GM21367 (cell line): ENCODE measurements at regions not wholly inside any gene's neighbourhood (a gene's known extent, or its start where the extent isn't known, plus 50 kb on each side); places are given as distances from the start of the nearest gene placed in this dataset.
"Not testable (repeated sequence)": the region's sequence is repeated elsewhere in the genome, so short reads cannot be mapped to it uniquely, and the experiment has no call there.

ENCODE experiments used
- ATAC-seq: cut with Tn5 transposase; IDR thresholded peaks from one replicate; pipeline ENCODE4 v1.9.1; 2021; ENCODE audit not compliant: unreplicated experiment

DNA sequence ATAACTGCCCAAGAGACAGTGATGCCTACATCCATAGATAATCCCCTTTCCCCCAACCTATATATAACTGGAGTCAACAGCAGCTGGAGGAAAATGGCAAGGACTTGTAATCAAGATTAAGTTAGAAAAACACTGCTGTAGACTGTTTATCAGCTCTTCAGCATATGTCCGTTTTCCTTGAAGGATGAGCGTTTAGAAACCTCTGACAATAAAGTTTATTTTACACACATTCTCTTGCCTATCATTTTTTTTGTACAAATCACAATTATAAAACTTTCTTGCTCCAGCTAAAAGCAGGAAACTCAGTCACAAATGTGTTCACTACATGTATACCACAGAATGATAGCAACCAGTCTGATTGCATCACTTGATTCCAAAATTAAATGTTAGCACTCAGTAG lies 50.8 kb downstream of the PPIAL4G start:
- ATAC-seq = not testable (repeated sequence)

DNA sequence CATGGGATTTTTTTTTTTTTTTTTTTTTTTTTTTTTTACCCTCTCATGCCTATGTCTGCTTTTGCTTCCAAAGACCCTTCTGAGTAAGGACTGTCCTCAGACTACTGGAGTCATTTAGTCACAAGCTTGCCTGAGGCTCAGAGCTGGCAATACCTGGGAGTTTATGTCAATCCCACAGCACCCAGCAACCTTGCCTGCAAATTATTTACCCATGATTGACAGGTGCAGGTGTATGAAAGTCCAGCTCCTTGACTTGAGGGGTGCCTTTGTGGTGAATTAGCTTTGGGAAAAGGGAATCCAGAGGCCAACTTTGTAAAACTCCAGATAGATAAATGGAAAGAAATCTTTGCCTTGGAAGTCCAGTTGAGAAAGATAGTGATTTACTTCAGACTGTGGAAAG lies 53.2 kb downstream of the PPIAL4G start:
- ATAC-seq = not testable (repeated sequence)

DNA sequence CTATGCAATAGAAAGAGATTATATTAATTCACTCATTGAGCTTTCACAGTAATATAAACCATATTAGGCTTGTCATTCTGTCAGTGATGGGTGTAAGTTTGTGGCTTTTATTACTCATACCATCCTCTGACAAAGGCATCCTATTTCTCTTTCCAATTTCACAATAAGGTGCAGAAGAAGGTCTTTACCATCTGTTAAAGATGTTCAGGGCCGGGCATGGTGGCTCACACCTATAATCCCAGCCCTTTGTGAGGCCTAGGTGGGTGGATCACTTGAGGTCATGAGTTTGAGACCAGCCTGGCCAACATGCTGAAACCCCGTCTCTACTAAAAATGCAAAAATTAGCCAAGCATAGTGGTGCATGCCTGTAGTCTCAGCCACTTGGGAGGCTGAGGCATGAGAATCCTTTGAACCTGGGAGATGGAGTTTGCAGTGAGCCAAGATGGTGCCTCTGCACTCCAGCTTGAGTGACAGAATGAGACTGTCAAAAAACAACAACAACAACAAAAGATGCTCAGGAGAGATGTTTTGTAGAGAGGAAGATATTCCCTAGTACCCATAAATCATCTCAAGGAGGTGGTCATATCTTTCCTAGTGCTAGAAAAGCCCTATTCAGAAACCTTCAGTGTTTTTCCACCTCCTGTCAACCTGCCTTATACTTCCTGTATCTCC lies 56.0 kb downstream of the PPIAL4G start:
- ATAC-seq = not testable (repeated sequence)

DNA sequence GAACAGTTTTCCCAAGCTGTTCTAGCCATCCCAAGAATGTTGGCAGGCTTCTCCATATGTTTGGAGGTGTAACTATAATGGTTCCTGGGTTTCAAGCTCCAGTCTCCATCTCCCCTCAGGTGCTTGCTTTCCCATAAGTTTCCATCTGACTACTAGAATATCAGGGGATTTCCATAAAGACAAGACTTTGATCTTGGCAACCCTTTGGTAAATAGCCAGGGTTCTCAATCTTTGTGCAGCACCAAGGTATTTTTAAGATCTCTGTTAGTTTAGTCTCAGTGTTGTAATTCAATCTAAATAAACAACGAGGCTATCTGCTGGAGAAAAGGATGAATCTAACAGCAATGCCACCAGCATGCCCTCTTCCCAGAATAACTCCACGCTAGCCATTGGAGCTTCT lies 56.7 kb downstream of the PPIAL4G start:
- not testable (repeated sequence) for ATAC-seq

DNA sequence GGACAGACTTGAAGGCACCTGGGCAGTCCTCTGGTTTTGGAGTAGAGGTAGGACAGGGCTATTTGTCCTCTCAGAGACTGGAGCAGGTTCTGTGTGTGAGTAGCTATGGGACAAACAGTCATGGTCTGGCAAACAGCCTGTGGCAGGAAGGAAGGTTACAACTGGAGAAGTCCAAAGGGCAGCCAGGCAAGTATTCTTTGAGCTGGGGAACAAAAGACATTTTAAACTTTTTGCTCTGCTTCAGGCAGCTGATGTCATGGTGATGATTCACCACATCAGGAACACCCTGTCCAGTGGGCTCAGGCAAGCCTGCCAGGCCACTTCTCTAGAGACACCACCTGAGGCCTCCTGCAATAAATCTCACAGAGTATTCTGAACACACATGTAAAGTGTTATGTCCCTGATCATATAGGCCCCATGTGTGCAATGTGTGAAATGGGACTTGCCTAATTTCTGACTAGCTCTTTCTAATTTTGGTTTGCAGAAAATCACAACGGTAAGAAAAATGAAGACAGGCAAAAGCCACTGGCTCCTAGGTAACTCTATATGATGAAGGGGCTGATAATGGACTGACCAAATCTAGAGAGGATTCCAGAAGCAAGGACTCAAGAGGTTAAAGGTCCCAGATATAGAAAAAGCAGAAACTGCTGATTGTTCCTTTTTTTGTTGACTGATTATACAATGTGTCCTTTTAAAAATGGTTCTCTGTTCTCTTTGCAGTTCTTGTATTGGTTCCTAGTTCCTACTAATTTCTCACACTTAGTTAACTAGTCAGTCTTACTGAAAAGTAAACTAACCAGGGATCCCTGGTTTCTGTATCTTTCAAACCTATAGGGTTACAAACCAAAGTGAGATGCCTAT lies 58.7 kb downstream of the PPIAL4G start:
- ATAC-seq = not testable (repeated sequence)

DNA sequence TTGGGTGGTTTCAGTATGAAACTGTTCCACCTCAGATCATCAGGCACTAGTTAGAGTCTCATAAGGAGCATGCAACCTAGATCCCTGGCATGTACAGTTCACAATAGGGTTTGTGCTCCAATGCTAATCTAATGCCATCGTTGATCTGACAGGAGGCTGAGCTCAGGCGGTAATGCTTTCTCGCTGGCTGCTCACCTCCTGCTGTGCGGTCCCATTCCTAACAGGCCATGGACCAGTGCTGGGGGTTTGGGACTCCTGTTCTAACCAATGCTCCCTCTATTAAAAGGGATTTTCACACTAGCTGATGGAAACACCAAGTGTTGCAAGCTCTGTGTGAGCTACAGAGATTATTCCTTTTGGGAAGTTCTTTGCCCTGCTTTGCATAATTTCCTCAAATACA lies 60.2 kb downstream of the PPIAL4G start:
- ATAC-seq = not testable (repeated sequence)

DNA sequence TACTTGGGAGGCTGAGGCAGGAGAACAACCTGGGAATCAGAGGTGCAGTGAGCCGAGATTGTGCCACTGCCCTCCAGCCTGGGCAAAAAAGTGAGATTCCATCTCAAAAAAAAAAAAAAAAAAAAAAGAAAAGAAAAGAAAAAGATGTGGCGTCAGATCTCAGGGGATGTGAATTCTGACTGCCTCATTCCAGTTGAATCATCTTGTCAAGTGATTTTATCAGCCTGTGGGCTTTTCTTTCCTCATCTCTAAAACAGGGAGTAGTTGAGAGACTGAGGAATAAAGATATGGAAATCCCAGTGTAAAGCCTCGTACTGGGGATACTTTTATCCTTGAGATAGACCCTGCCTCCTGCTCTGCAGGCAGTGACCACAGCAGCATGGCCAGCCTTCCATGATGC lies 65.9 kb downstream of the PPIAL4G start:
- ATAC-seq = not testable (repeated sequence)

DNA sequence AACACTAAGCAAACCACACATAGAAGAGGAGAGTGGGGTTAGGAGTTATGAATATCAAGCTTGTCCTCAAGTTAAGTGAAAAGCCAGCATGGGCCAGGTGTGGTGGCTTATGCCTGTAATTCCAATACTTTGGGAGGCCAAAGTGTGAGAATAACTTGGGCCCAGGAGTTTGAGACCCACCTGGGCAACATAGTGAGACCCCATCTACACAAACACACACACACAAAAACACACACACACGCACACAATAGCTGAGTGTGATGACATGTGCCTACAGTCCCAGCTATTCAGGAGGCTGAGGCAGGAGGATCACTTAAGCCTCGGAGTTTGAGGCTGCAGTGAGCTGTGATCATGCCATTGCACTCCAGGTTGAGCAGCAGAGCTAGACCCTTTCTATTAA lies 69.7 kb downstream of the PPIAL4G start:
- not testable (repeated sequence) for ATAC-seq

DNA sequence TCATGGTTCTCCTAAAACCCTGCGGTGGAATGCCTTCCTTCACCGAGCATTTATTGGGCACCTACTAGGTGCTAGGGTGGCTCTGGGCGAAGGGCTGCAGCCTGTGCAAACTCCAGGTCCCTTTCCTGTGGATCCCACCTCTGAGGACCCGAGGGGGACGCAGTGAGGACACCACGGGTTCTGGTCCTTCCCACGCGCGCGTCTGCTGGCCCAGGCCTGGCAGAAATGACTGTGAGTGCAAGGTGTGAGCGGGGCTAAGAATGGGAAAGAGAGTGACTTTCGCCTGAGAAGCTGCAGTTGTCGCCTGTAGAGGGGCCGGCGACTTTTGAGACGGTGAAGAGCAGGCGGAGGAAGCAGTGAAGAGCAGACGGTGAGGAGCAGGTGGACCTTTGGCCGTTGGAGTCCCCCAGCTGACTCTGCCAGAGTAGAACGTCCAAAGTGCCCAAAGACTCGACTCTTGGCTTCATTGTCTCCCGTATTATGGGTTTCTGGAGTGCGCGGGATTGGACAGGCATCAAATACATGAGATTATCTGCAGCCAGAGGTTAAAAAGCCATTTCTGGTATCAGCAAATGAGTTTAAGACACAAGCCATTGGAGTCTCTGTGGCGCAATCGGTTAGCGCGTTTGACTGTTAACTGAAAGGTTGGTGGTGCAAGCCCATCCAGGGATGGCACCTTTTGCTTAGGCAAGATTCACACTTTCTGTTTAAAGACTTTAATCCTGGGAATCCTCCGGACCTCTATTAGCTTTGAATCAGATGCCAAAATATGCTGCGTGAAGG lies 78.1 kb downstream of the PPIAL4G start:
- ATAC-seq = not testable (repeated sequence)

DNA sequence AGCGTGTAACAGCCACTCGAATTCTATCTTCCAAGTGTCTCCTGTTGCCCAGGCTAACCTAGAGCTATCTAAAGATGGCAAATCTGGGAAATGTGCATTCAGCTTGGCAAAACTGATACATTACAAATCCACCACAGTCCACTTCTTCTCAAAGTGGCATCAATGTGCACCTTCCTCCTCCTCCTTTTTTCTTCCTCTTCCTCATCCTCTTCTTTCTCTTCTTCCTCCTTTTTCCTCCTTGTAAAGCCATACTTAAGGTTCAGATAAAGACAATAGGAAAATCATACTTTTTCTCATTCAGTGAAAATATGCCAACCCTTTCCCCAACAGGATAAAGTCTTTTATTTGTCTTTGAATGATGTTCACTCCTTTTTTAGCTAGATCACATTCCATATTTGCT lies 79.2 kb downstream of the PPIAL4G start:
- not testable (repeated sequence) for ATAC-seq

DNA sequence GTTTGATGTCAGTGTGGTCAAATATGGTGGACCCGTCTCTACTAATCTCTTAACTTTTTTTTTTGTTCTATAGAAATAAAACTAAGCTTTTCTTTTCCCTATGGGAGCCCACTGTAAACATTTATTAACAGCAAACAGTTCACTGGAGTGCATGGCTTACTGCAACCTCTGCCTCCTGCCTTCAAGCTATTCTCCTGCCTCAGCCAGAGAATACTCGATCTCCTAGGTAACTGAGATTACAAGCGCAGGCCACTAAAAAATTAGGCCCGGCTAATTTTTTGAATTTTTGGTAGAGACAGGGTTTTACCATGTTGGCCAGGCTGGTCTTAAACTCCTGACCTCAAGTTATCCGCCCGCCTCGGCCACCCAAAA lies 80.0 kb downstream of the PPIAL4G start:
- ATAC-seq = not testable (repeated sequence)

DNA sequence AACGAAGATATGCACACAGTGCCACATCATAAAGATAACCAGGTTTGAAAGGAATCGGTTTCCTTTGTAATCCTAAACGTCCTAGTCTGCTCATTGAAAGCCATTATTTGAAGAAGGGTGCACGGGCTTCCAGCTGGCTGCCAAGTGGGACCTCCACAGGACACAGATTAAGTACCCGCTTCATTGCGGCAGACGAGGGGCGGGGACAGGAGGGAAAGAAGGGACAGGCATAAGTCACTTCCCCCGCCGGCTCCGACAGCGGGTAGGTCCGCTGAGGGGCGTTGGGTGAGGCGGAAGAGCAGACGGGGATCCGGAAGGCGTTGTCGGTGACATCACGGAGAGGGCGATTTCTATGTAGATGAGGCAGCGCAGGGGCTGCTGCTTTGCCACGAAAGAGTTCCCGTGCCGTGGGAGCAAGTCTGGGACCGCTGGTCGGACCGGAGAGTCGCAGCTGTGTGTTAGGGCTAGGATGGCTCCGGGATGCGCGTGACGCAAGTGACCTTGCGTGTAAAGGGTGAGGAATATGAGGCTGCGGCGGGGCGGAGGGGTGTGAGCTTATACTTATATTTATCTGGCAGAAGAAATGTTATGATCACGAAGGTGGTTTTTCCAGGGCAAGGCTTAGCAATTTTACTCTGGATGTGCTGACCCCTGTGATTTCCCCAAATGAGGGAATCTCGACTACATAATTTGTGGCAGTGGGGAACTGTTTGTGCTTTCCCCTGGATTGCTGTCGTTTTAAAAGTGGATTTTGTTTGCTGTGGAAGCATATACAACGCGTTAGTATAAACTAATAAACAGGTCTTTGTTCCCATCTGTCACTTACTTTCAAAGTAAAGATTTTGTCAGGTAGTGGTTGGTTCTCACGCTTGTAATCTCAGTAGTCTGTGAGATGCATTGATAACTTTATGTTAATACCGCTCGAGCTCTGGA lies 80.7 kb downstream of the PPIAL4G start:
- peak; percentile 91 for ATAC-seq

DNA sequence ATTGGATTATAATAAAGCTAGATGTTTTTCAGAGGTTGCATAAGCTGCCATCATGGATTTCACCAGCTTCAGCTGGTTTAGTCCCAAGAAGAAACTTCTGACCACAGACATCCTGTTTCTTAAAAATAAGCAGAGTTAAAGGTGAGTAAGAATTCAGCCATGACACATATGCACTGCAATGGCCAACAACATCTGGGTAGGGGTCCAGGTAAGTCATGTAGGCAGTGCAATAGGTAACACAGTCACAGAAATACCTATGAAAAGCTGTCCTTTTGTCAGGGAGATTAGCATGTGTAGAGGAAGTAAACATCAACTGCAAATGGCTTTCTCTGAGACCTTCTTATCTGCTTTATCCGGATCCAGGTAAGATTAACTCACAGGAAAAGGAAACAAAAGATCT lies 85.6 kb downstream of the PPIAL4G start:
- not testable (repeated sequence) for ATAC-seq

DNA sequence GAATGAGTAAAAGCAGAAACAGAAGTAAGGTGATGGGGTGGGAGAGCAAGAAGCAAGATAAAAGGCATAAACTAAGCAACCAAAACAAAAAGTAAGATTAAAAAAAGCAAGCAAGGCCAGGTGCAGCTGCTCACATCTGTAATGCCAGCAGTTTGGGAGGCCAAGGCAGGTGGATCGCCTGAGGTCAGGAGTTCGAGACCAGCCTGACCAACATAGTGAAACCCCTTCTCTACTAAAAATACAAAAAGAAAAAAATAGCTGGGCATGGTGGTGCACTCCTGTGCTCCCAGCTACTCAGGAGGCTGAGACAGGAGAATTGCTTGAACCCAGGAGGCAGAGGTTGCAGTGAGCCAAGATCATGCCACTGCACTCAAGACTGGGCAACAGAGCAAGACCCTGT lies 90.6 kb downstream of the PPIAL4G start:
- not testable (repeated sequence) for ATAC-seq

DNA sequence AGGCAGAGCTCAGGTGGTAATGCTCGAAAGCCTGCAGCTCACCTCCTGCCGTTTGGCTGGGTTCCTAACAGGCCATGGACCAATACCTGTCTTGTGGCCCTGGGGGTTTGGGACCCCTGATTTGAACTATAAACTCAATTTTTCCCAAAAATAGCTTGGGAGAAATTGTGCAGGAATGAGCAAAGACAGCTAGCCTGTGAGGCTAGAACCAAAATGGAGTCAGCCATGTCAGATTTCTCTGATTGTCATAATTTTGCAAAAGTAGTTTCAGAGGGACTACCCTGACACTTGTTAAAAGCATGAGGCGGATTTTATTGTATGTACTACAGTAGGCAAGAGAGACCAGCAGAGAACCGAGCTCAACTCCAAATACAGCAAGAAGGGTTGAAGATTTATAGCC lies 91.8 kb downstream of the PPIAL4G start:
- ATAC-seq = not testable (repeated sequence)

DNA sequence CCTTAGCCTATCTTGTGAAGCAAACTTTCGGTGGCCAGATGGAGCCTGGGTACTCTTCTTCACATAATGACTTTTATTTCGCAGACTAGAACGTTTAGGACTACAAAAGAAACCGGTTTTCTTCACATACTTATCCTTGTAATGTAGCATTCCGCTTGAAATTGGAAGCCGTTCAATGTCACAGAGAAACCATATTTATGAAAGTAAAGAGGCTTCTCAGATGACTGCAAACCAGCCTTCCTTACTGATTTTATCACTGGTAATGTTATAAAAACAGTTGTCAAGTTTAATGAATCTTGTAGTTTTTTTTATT lies 94.1 kb downstream of the PPIAL4G start:
- no peak for ATAC-seq

DNA sequence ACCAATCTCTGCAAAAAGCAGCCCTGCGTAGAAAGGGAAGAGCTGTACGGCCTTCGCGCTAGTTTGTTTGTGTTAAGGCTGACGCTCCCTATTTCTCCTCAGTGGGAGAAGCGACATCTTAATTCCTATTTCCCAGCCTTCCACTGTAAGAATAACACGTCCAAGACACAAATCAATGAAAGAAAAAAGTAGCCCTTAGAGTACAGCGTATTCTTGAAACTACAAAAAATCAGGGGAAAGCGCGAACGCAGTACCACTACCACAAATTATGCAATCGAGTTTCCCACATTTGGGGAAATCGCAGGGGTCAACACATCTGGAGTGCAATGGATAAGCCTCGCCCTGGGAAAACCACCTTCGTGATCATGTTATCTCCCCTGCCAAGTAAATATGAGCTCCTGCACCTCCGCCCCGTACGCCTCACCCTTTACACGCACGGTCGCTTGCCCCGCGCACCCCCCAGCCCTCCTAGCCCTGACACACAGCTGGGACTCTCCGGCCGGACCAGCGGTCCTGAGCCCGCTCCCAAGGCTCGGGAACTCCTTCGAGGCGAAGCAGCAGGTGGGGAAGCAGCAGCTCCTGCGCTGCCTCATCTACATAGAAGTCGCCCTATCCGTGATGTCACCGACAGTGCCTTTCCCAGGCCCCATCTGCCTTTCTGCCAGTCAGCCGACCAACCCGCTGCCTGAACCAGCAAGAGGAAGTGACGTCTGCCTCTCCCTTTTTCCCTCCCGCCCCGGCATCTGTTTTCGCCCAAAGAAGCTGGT lies 94.7 kb downstream of the PPIAL4G start:
- peak; percentile 75 for ATAC-seq

DNA sequence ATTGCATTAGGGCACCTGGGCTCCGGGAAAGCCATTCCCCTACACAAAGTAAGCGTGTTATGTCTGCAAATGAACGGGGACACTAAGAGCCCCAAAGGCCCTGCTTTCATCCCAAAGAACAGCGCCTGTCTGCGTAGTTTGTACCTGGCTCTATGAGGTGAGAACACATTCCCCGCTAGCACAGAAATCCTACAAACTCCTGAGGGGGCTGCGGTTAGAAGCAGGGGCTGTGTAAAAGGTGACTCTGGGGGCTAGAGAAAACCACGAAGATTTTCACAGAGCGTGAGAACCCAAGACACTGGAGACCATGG lies 95.2 kb downstream of the PPIAL4G start:
- ATAC-seq = not testable (repeated sequence)

DNA sequence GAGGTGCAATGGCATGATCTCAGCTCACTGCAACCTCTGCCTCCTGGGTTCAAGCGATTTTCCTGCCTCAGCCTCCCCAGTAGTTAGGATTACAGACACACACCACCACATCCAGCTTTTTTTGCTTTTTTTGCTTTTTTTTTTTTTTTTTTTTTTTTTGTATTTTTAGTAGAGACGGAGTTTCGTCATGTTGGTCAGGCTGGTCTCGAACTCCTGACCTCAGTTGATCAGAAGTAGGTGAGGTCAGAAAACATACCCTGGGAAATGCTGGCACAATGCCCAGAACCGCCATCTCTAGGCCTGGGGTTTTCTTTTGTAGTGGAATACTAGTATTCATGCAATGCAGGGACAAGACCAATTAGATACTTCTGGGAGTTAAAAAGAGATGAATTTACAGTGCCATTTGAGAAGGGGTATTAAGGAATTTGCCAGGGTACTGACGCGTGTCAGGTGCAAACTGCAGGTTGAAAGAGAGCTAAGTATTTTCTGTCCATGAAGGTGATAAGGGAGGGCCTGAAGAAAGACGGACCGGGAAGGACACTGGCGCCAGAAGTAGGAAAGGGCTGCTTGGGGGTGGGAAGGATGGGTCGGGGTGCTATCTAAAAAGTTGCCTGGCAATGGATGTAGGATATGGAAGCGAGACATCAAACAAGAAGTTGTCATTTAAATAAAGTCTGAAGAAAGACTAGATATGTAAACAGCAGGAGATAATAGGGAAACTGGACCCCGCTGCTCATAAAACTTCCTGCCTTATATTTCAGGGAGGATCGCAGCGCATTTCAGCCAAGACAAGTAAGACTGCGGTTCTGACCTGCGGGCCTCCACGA lies 95.8 kb downstream of the PPIAL4G start:
- not testable (repeated sequence) for ATAC-seq
